SK-N-MC (cell line): ENCODE measurements at regions not wholly inside any gene's neighbourhood (a gene's known extent, or its start where the extent isn't known, plus 50 kb on each side); places are given as distances from the start of the nearest gene placed in this dataset.

Experiments
- DNase-seq: peaks from one replicate; pipeline ENCODE4 v3.0.0-alpha.2; 2011; ENCODE audit warnings: low read depth, low spot score
- H3K27ac ChIP-seq: fragments of 200-600 bp; sonication (generic); 2 replicates; pipeline ENCODE4 v1.5.1; 2016; ENCODE audit warnings: mixed run types
- H3K36me3 ChIP-seq: fragments of 200-600 bp; sonication (generic); 2 replicates; pipeline ENCODE4 v1.6.1; 2017; ENCODE audit warnings: antibody characterized with exemption, low read length, mixed read lengths; ENCODE audit not compliant: insufficient read depth
- H3K4me3 ChIP-seq: fragments of 200-600 bp; sonication (generic); 2 replicates; pipeline ENCODE4 v1.5.1; 2016
- H3K9ac ChIP-seq: fragments of 200-600 bp; sonication (generic); 2 replicates; pipeline ENCODE4 v1.8.0; 2017; ENCODE audit warnings: mixed run types, mixed read lengths; ENCODE audit not compliant: insufficient read length
- H3K9me3 ChIP-seq: fragments of 200-600 bp; sonication (generic); 2 replicates; pipeline ENCODE4 v1.6.1; 2017; ENCODE audit warnings: low read depth, mild to moderate bottlenecking, antibody characterized with exemption, low read length, moderate library complexity, mixed read lengths
- EZH2 ChIP-seq: fragments of 200-600 bp; sonication (generic); IDR thresholded peaks from one replicate; pipeline ENCODE4 v1.6.1; 2017; ENCODE audit warnings: antibody characterized with exemption
- FOXP2 ChIP-seq: optimal IDR thresholded peaks from 2 replicates; pipeline ENCODE3; 2011; ENCODE audit warnings: mild to moderate bottlenecking, moderate library complexity; ENCODE audit not compliant: insufficient read depth; ENCODE audit errors: extremely low read length, control extremely low read depth
- POLR2AphosphoS5 ChIP-seq: IDR thresholded peaks from 2 replicates; pipeline ENCODE4 v1.6.1; 2012; ENCODE audit warnings: mild to moderate bottlenecking, low read depth, low read length, borderline replicate concordance

DNA sequence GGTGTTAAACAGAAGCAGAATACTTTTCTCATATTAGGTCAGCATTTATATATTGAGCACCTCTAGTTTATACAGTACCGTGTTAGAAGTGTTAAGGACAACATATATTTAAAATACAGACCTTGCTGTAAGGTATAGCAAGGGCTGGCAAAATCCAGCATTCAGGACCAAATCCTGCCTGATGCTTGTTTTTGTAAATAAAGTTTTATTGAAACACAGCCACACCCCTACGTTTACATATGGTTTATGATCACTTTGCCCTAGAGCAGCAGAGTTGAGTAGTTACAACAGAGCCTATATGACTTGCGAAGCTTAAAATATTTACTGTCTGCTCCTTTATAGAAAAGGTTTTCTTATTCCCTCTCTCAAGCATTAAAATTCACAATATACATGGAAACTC is 877.3 kb downstream of the MCTP2 start:
- TF ChIP-seq FOXP2 (no peak), EZH2 (no peak), POLR2AphosphoS5 (no peak)
- Histone ChIP-seq H3K27ac (no peak overlapping the region), H3K9me3 (no peaks in the 10 kb centered on the region), H3K9ac (no peak overlapping the region), H3K4me3 (no peak overlapping the region), H3K36me3 (no peaks in the 10 kb centered on the region)
- no peak for DNase-seq

GRCh38 chr15:95111969-95112368 is 880.6 kb downstream of the MCTP2 start:
- TF ChIP-seq POLR2AphosphoS5 (no peak), FOXP2 (no peak), EZH2 (no peak)
- Histone ChIP-seq H3K4me3 (no peak overlapping the region), H3K36me3 (no peaks in the 10 kb centered on the region), H3K9ac (no peak overlapping the region), H3K9me3 (no peaks in the 10 kb centered on the region), H3K27ac (no peak overlapping the region)
- no peak for DNase-seq

GRCh38 chr15:95113041-95113440 is 881.7 kb downstream of the MCTP2 start:
- Histone ChIP-seq H3K9ac (no peak overlapping the region), H3K9me3 (no peaks in the 10 kb centered on the region), H3K27ac (no peak overlapping the region), H3K36me3 (no peaks in the 10 kb centered on the region), H3K4me3 (no peak overlapping the region)
- DNase-seq, result no peak
- no peak for TF ChIP-seq EZH2

- no peaks in the 10 kb centered on the region for H3K9me3 ChIP-seq
- H3K9ac ChIP-seq, result no peak overlapping the region
- no peak overlapping the region for H3K4me3 ChIP-seq
- H3K36me3 ChIP-seq, result no peaks in the 10 kb centered on the region
- H3K27ac ChIP-seq, result no peak overlapping the region
- TF ChIP-seq POLR2AphosphoS5 (no peak), EZH2 (no peak), FOXP2 (no peak)
- no peak for DNase-seq
Observed at GRCh38 chr15:95119041-95119610, 887.8 kb downstream of the MCTP2 start.

- TF ChIP-seq EZH2 (no peak), FOXP2 (no peak), POLR2AphosphoS5 (no peak)
- Histone ChIP-seq H3K36me3 (no peaks in the 10 kb centered on the region), H3K27ac (no peak overlapping the region), H3K9ac (no peak overlapping the region), H3K4me3 (no peak overlapping the region), H3K9me3 (no peaks in the 10 kb centered on the region)
- DNase-seq, result no peak
Observed at GRCh38 chr15:95120595-95120994, 889.2 kb downstream of the MCTP2 start.

GRCh38 chr15:95121191-95121590 is 889.8 kb downstream of the MCTP2 start:
- Histone ChIP-seq H3K27ac (no peak overlapping the region), H3K4me3 (no peak overlapping the region), H3K9me3 (no peaks in the 10 kb centered on the region), H3K36me3 (no peaks in the 10 kb centered on the region), H3K9ac (no peak overlapping the region)
- DNase-seq, result no peak
- TF ChIP-seq FOXP2 (no peak), EZH2 (no peak), POLR2AphosphoS5 (no peak)

GRCh38 chr15:95125803-95126202 is 894.4 kb downstream of the MCTP2 start:
- DNase-seq, result no peak
- TF ChIP-seq EZH2, result no peak
- TF ChIP-seq POLR2AphosphoS5, result no peak
- no peak for TF ChIP-seq FOXP2

GRCh38 chr15:95127356-95127755 is 896.0 kb downstream of the MCTP2 start:
- no peaks in the 10 kb centered on the region for H3K9me3 ChIP-seq
- no peak for DNase-seq
- TF ChIP-seq EZH2 (no peak), POLR2AphosphoS5 (no peak), FOXP2 (no peak)

More at GRCh38 chr15:95125803-95126202, 894.4 kb downstream of the MCTP2 start:
- H3K9ac ChIP-seq, result no peak overlapping the region
- no peak overlapping the region for H3K4me3 ChIP-seq
- no peaks in the 10 kb centered on the region for H3K36me3 ChIP-seq
- no peak overlapping the region for H3K27ac ChIP-seq
- no peaks in the 10 kb centered on the region for H3K9me3 ChIP-seq

DNA sequence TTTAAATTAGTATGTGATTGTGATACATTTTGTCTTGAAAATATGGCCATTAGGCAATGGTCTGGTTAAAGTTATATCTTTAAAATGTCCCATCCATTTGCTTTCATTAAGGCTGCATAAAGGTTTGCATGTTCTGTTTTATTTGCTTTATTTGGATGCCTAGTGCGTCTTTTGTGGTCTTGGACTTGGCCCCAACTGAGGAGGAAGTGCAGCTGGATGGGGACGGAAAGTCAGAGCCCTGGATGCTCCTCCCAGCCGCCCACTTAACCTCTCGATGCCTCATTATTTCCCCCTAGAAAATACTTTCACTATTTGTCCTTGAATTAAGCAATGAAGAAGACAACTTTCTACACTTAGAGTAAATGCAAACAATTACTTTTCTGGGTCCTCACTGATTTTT is 898.2 kb downstream of the MCTP2 start:
- Histone ChIP-seq H3K9ac (no peak overlapping the region), H3K36me3 (no peaks in the 10 kb centered on the region), H3K4me3 (no peak overlapping the region), H3K27ac (no peak overlapping the region), H3K9me3 (no peaks in the 10 kb centered on the region)
- no peak for DNase-seq
- TF ChIP-seq FOXP2 (no peak), EZH2 (no peak), POLR2AphosphoS5 (no peak)

More at GRCh38 chr15:95127356-95127755, 896.0 kb downstream of the MCTP2 start:
- H3K27ac ChIP-seq, result no peak overlapping the region
- H3K9ac ChIP-seq, result no peak overlapping the region
- no peak overlapping the region for H3K4me3 ChIP-seq
- no peaks in the 10 kb centered on the region for H3K36me3 ChIP-seq
